ENCODE measurements at regions not wholly inside any gene's neighbourhood (a gene's known extent, or its start where the extent isn't known, plus 50 kb on each side); places are given as distances from the start of the nearest gene placed in this dataset.

DNA sequence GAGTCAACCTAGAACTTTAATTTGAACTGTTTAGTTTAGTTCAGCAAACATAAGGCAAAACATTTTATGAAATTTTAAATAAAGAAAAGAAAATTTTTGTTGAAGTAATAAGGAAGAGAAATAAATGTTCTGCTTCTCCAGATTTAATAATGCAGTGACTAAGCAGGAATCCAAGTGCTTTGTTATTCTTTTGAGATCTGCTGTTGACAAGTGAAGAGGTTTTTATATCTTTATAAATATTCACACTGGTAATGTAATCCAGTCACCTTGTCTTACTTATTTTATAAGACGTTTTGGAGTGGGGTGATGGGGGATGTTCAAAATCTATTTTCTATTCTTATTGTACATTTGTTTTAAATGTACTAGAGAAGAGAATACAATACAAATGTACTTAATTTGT lies 725.9 kb upstream of the CCDC179 start:
- no peak for TF ChIP-seq POLR2A (IDR thresholded peaks at IDR 0.05)
- TF ChIP-seq, protein P1, sequence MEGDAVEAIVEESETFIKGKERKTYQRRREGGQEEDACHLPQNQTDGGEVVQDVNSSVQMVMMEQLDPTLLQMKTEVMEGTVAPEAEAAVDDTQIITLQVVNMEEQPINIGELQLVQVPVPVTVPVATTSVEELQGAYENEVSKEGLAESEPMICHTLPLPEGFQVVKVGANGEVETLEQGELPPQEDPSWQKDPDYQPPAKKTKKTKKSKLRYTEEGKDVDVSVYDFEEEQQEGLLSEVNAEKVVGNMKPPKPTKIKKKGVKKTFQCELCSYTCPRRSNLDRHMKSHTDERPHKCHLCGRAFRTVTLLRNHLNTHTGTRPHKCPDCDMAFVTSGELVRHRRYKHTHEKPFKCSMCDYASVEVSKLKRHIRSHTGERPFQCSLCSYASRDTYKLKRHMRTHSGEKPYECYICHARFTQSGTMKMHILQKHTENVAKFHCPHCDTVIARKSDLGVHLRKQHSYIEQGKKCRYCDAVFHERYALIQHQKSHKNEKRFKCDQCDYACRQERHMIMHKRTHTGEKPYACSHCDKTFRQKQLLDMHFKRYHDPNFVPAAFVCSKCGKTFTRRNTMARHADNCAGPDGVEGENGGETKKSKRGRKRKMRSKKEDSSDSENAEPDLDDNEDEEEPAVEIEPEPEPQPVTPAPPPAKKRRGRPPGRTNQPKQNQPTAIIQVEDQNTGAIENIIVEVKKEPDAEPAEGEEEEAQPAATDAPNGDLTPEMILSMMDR (IDR thresholded peaks at IDR 0.05) = no peak
